ENCODE measurements at regions not wholly inside any gene's neighbourhood (a gene's known extent, or its start where the extent isn't known, plus 50 kb on each side); places are given as distances from the start of the nearest gene placed in this dataset.
A peak's percentile ranks its signal among the peaks of the same experiment; 100 is the strongest.

DNA sequence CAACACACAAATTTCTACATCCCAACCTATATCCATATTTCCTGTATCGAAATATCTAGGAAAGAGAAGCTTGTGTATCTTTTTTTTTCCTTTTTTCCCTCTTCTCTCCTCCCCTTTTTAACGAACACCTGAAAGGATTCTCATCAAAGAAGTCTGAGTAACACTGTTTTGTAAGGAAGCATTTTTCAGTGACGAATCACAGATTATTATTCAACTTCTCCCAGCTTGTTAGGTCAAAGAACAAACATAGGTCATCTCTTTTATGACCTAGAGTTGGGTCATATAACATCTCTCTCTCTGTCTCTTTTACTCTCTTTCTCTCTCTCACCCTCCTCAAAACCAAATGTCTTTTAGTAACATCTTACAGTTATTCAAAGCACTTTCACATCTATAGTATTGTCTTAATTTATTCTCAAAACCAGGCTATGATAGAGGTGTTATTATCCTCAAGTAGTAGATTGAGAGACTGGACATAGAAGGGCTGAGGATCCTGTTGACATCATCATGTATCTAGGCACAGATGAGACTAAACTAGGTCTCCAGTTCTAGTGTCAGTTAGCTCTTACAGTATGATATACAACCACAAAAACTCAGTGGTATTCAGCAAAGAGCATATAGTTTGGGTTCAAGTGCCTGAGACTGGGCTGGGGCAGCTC is 80.1 kb upstream of the SPOPL start:
- H4K5ac ChIP-seq (ENCODE audit: insufficient read length, low read depth, low read length) = no peak overlapping the region
- no peak overlapping the region for H3K18ac ChIP-seq (ENCODE audit: insufficient read length, low read depth, low read length)
- no peak overlapping the region for H4K8ac ChIP-seq (replicated peaks; ENCODE audit: insufficient read length, low read depth, low read length)
- peak overlapping the region in 1 of 3 experiments; percentile 53; a peak in 2 of 7 replicates for H3K27ac Mint-ChIP-seq
- H3K27ac ChIP-seq (ENCODE audit: insufficient read length, low read depth, low read length) = no peak overlapping the region
- H2BK20ac ChIP-seq (ENCODE audit: low read depth, low read length, poor library complexity, severe bottlenecking) = no peak overlapping the region
- H2AFZ ChIP-seq (ENCODE audit: low read length) = no peak overlapping the region
- H3K9me3 Mint-ChIP-seq = peaks cover 20 to 21% of the 10 kb centered on the region in 2 experiments
- H4K20me1 ChIP-seq (ENCODE audit: control insufficient read depth, insufficient read depth, insufficient read length) = no peaks in the 10 kb centered on the region
- H3K9ac ChIP-seq (ENCODE audit: extremely low read depth, insufficient read length, low read length) = no peak overlapping the region
- H2AK5ac ChIP-seq (ENCODE audit: insufficient read length, low read length) = no peak overlapping the region
- H4K91ac ChIP-seq (ENCODE audit: insufficient read length, low read depth, low read length) = no peak overlapping the region
- no peak overlapping the region for H3T11ph ChIP-seq (ENCODE audit: low read length)
- H3K14ac ChIP-seq (ENCODE audit: insufficient read depth, low read length) = no peak overlapping the region
- no peaks in the 10 kb centered on the region for H3K23me2 ChIP-seq (ENCODE audit: insufficient read length, low read depth, low read length, poor library complexity, severe bottlenecking)
- H3K4me3 Mint-ChIP-seq = no peak overlapping the region
- H3K4me1 ChIP-seq (ENCODE audit: insufficient read depth, low read length) = no peaks in the 10 kb centered on the region; the same call in 1 of the 2 replicates
- no peak overlapping the region for H3K23ac ChIP-seq (ENCODE audit: insufficient read length, low read depth, low read length)
- H3K36me3 Mint-ChIP-seq (ENCODE audit: insufficient read depth in 1 of 3, low read depth in 3 of 3) = peaks cover 8 to 23% (median 16%) of the 10 kb centered on the region in 3 experiments
- H3K79me1 ChIP-seq (ENCODE audit: insufficient read depth, low read depth, low read length, poor library complexity, severe bottlenecking) = no peaks in the 10 kb centered on the region
- no peak overlapping the region for H3K56ac ChIP-seq (ENCODE audit: insufficient read length, low read depth, low read length)
- no peak overlapping the region for H3K4me2 ChIP-seq (ENCODE audit: insufficient read depth, insufficient read length, low read length)
- H3K27me3 Mint-ChIP-seq (ENCODE audit: low read depth) = no peaks in the 10 kb centered on the region
- DNase-seq = no peak
- H2BK15ac ChIP-seq (ENCODE audit: low read depth, low read length) = no peak overlapping the region
- H3K79me2 ChIP-seq (ENCODE audit: insufficient read depth, low read length) = no peaks in the 10 kb centered on the region
- WGBS (ENCODE audit: extremely low coverage, insufficient read length, low lambda C conversion rate) = 100% methylated on average over 1 of the region's 3 CpGs
- H3K4ac ChIP-seq (ENCODE audit: low read depth, low read length) = no peak overlapping the region
- no peak for TF ChIP-seq CTCF (conservative IDR thresholded peaks at IDR 0.05)
- no peak overlapping the region for H2BK120ac ChIP-seq (ENCODE audit: low read depth, low read length, poor library complexity, severe bottlenecking)
- H2BK12ac ChIP-seq (ENCODE audit: insufficient read length, low read depth, low read length) = no peak overlapping the region
- no peak overlapping the region for H2BK5ac ChIP-seq (ENCODE audit: insufficient read length, low read length)
- peaks cover 0 to 14% of the 10 kb centered on the region in 2 experiments; a peak in 2 of 4 replicates for H3K4me1 Mint-ChIP-seq
- no peaks in the 10 kb centered on the region for H3K27me3 ChIP-seq (ENCODE audit: insufficient read depth, low read length)
- H3K9me3 ChIP-seq (ENCODE audit: control insufficient read depth, low read depth, low read length) = no peaks in the 10 kb centered on the region

Measured in H9 (cell line).